HEK293T (cell line): ENCODE measurements at regions not wholly inside any gene's neighbourhood (a gene's known extent, or its start where the extent isn't known, plus 50 kb on each side); places are given as distances from the start of the nearest gene placed in this dataset.

Experiments
- BHLHE40 ChIP-seq: fragments of 450-650 bp; IDR thresholded peaks from 2 replicates; pipeline ENCODE4 v1.6.1; 2016; ENCODE audit warnings: mild to moderate bottlenecking, moderate library complexity, borderline replicate concordance
- CTBP1 ChIP-seq: fragments of 450-650 bp; IDR thresholded peaks from 2 replicates; pipeline ENCODE4 v1.6.1; 2016; ENCODE audit warnings: borderline replicate concordance
- ELF4 ChIP-seq: fragments of 450-650 bp; IDR thresholded peaks from 2 replicates; pipeline ENCODE4 v1.6.1; 2017; ENCODE audit warnings: antibody characterized with exemption
- FOXA1 ChIP-seq: fragments of 450-650 bp; IDR thresholded peaks from 2 replicates; pipeline ENCODE4 v1.6.1; 2016; ENCODE audit warnings: mild to moderate bottlenecking
- FOXK2 ChIP-seq: fragments of 450-650 bp; IDR thresholded peaks from 2 replicates; pipeline ENCODE4 v1.6.1; 2016; ENCODE audit warnings: mild to moderate bottlenecking
- FOXM1 ChIP-seq: fragments of 450-650 bp; IDR thresholded peaks from 2 replicates; pipeline ENCODE4 v1.6.1; 2017; ENCODE audit warnings: mild to moderate bottlenecking, borderline replicate concordance
- HDGF ChIP-seq: fragments of 450-650 bp; IDR thresholded peaks from 2 replicates; pipeline ENCODE4 v1.6.1; 2017; ENCODE audit warnings: antibody characterized with exemption, borderline replicate concordance
- L3MBTL2 ChIP-seq: fragments of 450-650 bp; conservative IDR thresholded peaks from 2 replicates; pipeline ENCODE4 v1.6.1; 2016; ENCODE audit warnings: mild to moderate bottlenecking
- LEF1 ChIP-seq: fragments of 450-650 bp; IDR thresholded peaks from 2 replicates; pipeline ENCODE4 v1.6.1; 2017; ENCODE audit warnings: mild to moderate bottlenecking, borderline replicate concordance
- NFRKB ChIP-seq: fragments of 450-650 bp; IDR thresholded peaks from 2 replicates; pipeline ENCODE4 v1.6.1; 2016; ENCODE audit warnings: mild to moderate bottlenecking, moderate library complexity
- SP1 ChIP-seq: fragments of 450-650 bp; IDR thresholded peaks from 2 replicates; pipeline ENCODE4 v1.6.1; 2017
- SUZ12 ChIP-seq: fragments of 450-650 bp; IDR thresholded peaks from 2 replicates; pipeline ENCODE4 v1.6.1; 2016; ENCODE audit warnings: mild to moderate bottlenecking
- ZNF384 ChIP-seq: fragments of 450-650 bp; IDR thresholded peaks from 2 replicates; pipeline ENCODE4 v1.6.1; 2016
- TF ChIP-seq, protein P1 (sequence below): fragments of 450-650 bp; IDR thresholded peaks from 2 replicates; pipeline ENCODE4 v1.6.1; 2016

DNA sequence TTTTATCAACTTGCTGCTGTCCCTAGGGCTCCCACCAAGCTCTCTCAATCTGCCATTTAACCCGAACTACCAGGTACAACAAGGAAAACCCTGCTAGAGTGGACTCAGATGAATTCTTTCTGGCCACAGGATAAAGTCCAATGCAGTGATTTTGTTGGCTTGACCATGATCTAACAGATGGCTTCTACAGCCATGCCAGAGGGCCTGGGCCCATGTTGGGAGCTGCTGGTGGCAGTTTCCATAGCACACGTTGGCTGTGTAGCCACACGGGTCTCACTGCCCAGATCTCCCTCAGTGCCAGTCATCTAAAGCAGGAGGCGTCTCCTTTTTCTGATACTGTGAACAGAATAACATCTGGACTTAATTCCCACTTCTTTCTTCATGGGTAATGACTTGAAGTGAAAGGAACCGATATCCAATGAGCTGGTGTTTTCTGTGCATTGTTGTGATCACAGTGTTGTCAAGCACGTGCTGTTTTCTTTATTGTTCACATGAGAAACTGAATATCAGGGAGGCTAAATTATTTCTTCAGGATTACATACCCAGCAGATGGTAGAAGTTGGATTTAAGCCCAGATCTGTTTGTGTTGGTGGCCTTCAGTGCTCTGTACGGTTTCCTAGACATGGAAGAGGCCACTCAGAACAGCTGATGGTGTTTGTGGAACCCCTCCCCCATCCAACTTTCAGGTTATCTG lies 85.2 kb upstream of the CLCN4 start:
- TF ChIP-seq FOXM1 (no peak), ZNF384 (no peak), FOXA1 (no peak), BHLHE40 (no peak), CTBP1 (no peak), ELF4 (no peak), L3MBTL2 (no peak), HDGF (no peak), SP1 (no peak), FOXK2 (no peak), NFRKB (no peak), LEF1 (no peak), SUZ12 (no peak)
- TF ChIP-seq, protein P1, sequence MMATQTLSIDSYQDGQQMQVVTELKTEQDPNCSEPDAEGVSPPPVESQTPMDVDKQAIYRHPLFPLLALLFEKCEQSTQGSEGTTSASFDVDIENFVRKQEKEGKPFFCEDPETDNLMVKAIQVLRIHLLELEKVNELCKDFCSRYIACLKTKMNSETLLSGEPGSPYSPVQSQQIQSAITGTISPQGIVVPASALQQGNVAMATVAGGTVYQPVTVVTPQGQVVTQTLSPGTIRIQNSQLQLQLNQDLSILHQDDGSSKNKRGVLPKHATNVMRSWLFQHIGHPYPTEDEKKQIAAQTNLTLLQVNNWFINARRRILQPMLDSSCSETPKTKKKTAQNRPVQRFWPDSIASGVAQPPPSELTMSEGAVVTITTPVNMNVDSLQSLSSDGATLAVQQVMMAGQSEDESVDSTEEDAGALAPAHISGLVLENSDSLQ: no peak
